H1 (cell line): ENCODE measurements at regions not wholly inside any gene's neighbourhood (a gene's known extent, or its start where the extent isn't known, plus 50 kb on each side); places are given as distances from the start of the nearest gene placed in this dataset.

Experiments used
- CREB1 ChIP-seq: IDR thresholded peaks from 2 replicates; pipeline ENCODE4 v1.6.1; 2012; ENCODE audit warnings: inconsistent platforms
- EGR1 ChIP-seq: IDR thresholded peaks from 2 replicates; pipeline ENCODE4 v1.6.1; 2011; ENCODE audit warnings: low read depth, low read length, borderline replicate concordance
- RAD21 ChIP-seq, 2 experiments: IDR thresholded peaks in 1 of 2; conservative IDR thresholded peaks in 1 of 2; 2 replicates each; pipeline ENCODE4 v1.6.1; 2011; ENCODE audit warnings: low read depth in 2 of 2, low read length in 2 of 2, improper control_type of control experiment in 1 of 2, inconsistent platforms in 1 of 2, mild to moderate bottlenecking in 1 of 2, moderate library complexity in 1 of 2
- SP2 ChIP-seq: IDR thresholded peaks from 2 replicates; pipeline ENCODE4 v1.6.1; 2012; ENCODE audit warnings: mild to moderate bottlenecking, low read length, inconsistent platforms
- TF ChIP-seq, protein P1 (sequence below): fragments of 300-600 bp; sonication (generic); IDR thresholded peaks from 2 replicates; pipeline ENCODE4 v1.7.1; 2012; ENCODE audit warnings: low read length, moderate library complexity, mild to moderate bottlenecking, inconsistent platforms; ENCODE audit not compliant: insufficient replicate concordance

DNA sequence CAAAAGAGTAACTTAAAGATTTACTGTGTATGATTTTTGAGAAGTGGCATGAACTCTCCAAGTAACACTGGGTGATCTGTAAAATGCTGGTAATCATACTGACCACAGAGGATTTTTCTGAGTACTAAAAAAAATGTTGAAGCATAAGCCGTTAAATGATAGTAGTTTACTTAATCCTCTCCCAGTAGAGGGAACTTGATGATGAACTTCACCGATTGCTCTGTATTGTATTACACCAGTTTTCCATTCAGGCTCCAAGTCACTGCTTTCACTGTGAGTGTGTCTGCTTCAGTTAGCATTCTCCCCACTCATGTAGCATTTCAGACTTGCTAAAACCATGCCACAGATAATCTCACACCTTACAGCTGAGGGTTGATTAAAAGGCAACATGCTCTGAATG is 294.1 kb downstream of the GBA3 start (continued):
- TF ChIP-seq, protein P1, sequence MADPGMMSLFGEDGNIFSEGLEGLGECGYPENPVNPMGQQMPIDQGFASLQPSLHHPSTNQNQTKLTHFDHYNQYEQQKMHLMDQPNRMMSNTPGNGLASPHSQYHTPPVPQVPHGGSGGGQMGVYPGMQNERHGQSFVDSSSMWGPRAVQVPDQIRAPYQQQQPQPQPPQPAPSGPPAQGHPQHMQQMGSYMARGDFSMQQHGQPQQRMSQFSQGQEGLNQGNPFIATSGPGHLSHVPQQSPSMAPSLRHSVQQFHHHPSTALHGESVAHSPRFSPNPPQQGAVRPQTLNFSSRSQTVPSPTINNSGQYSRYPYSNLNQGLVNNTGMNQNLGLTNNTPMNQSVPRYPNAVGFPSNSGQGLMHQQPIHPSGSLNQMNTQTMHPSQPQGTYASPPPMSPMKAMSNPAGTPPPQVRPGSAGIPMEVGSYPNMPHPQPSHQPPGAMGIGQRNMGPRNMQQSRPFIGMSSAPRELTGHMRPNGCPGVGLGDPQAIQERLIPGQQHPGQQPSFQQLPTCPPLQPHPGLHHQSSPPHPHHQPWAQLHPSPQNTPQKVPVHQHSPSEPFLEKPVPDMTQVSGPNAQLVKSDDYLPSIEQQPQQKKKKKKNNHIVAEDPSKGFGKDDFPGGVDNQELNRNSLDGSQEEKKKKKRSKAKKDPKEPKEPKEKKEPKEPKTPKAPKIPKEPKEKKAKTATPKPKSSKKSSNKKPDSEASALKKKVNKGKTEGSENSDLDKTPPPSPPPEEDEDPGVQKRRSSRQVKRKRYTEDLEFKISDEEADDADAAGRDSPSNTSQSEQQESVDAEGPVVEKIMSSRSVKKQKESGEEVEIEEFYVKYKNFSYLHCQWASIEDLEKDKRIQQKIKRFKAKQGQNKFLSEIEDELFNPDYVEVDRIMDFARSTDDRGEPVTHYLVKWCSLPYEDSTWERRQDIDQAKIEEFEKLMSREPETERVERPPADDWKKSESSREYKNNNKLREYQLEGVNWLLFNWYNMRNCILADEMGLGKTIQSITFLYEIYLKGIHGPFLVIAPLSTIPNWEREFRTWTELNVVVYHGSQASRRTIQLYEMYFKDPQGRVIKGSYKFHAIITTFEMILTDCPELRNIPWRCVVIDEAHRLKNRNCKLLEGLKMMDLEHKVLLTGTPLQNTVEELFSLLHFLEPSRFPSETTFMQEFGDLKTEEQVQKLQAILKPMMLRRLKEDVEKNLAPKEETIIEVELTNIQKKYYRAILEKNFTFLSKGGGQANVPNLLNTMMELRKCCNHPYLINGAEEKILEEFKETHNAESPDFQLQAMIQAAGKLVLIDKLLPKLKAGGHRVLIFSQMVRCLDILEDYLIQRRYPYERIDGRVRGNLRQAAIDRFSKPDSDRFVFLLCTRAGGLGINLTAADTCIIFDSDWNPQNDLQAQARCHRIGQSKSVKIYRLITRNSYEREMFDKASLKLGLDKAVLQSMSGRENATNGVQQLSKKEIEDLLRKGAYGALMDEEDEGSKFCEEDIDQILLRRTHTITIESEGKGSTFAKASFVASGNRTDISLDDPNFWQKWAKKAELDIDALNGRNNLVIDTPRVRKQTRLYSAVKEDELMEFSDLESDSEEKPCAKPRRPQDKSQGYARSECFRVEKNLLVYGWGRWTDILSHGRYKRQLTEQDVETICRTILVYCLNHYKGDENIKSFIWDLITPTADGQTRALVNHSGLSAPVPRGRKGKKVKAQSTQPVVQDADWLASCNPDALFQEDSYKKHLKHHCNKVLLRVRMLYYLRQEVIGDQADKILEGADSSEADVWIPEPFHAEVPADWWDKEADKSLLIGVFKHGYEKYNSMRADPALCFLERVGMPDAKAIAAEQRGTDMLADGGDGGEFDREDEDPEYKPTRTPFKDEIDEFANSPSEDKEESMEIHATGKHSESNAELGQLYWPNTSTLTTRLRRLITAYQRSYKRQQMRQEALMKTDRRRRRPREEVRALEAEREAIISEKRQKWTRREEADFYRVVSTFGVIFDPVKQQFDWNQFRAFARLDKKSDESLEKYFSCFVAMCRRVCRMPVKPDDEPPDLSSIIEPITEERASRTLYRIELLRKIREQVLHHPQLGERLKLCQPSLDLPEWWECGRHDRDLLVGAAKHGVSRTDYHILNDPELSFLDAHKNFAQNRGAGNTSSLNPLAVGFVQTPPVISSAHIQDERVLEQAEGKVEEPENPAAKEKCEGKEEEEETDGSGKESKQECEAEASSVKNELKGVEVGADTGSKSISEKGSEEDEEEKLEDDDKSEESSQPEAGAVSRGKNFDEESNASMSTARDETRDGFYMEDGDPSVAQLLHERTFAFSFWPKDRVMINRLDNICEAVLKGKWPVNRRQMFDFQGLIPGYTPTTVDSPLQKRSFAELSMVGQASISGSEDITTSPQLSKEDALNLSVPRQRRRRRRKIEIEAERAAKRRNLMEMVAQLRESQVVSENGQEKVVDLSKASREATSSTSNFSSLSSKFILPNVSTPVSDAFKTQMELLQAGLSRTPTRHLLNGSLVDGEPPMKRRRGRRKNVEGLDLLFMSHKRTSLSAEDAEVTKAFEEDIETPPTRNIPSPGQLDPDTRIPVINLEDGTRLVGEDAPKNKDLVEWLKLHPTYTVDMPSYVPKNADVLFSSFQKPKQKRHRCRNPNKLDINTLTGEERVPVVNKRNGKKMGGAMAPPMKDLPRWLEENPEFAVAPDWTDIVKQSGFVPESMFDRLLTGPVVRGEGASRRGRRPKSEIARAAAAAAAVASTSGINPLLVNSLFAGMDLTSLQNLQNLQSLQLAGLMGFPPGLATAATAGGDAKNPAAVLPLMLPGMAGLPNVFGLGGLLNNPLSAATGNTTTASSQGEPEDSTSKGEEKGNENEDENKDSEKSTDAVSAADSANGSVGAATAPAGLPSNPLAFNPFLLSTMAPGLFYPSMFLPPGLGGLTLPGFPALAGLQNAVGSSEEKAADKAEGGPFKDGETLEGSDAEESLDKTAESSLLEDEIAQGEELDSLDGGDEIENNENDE, result no peak
- no peak for TF ChIP-seq RAD21 (IDR thresholded peaks at IDR 0.05 in 1 of 2, conservative IDR thresholded peaks at IDR 0.05 in 1 of 2; ENCODE audit: low read depth in 2 of 2, low read length in 2 of 2)
- TF ChIP-seq SP2, result no peak
- TF ChIP-seq CREB1, result no peak
- TF ChIP-seq EGR1, result no peak
